ENCODE measurements at regions not wholly inside any gene's neighbourhood (a gene's known extent, or its start where the extent isn't known, plus 50 kb on each side); places are given as distances from the start of the nearest gene placed in this dataset.

- no peak overlapping the region for H3K27ac Mint-ChIP-seq (ENCODE audit: low read depth)
- no peak overlapping the region for H3K4me3 Mint-ChIP-seq
- ATAC-seq (replicated peaks; ENCODE audit: extremely low read depth, poor library complexity, severe bottlenecking): no peak
These were observed 50.5 kb upstream of the FZD7 start for GRCh38 chr2:201983174-201983573.

GRCh38 chr2:201983800-201984199 is 49.9 kb upstream of the FZD7 start:
- DNase-seq (ENCODE audit: low spot score in 2 of 2): no peak
- H3K4me1 Mint-ChIP-seq: no peaks in the 10 kb centered on the region
- no peak overlapping the region for H3K4me3 Mint-ChIP-seq
- ATAC-seq (replicated peaks; ENCODE audit: extremely low read depth, poor library complexity, severe bottlenecking): no peak
- peaks cover 1% of the 10 kb centered on the region for H3K36me3 Mint-ChIP-seq (ENCODE audit: insufficient read depth)
- peaks cover 19% of the 10 kb centered on the region for H3K27me3 Mint-ChIP-seq
- no peaks in the 10 kb centered on the region for H3K9me3 Mint-ChIP-seq
- H3K27ac Mint-ChIP-seq (ENCODE audit: low read depth): no peak overlapping the region

More at GRCh38 chr2:201983174-201983573, 50.5 kb upstream of the FZD7 start:
- Mint-ChIP-seq H3K4me1 (no peaks in the 10 kb centered on the region), H3K27me3 (peaks cover 26% of the 10 kb centered on the region), H3K9me3 (no peaks in the 10 kb centered on the region), H3K36me3 (ENCODE audit: insufficient read depth) (peaks cover 1% of the 10 kb centered on the region)
- DNase-seq (ENCODE audit: low spot score in 2 of 2): no peak
